Fibroblast of villous mesenchyme (primary cell): ENCODE measurements at regions not wholly inside any gene's neighbourhood (a gene's known extent, or its start where the extent isn't known, plus 50 kb on each side); places are given as distances from the start of the nearest gene placed in this dataset.

Source experiments
- DNase-seq: peaks from one replicate; pipeline ENCODE4 v3.0.0-alpha.2; 2010; ENCODE audit warnings: low read depth
- H3K4me3 ChIP-seq: 2 replicates; pipeline ENCODE4 v1.5.1; 2011; ENCODE audit warnings: low read depth, mild to moderate bottlenecking, low read length
- TF ChIP-seq, protein P1 (sequence below): IDR thresholded peaks from 2 replicates; pipeline ENCODE4 v1.5.1; 2012; ENCODE audit warnings: low read depth, mild to moderate bottlenecking, low read length; ENCODE audit not compliant: insufficient read depth

DNA sequence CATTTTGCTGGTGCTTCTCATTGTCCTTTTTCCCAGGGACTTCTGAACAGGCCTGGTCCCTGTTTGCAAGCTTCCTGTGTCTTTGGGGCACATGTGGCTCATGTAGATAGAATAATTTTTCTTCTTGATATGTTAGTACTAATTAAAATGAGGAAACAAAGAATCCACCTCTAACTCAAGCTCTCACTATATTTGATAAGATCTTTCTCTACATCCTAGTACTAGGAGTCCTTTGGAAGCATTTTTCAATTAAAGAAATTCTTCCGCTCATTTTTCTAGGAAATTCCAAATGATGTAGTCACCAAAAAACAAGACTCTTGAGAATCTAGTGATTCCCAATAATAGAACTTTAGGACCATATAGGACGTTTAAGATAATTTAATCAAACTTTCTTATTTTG is 165.3 kb downstream of the SEC61B start:
- no peak for DNase-seq
- no peak overlapping the region for H3K4me3 ChIP-seq
- TF ChIP-seq, protein P1, sequence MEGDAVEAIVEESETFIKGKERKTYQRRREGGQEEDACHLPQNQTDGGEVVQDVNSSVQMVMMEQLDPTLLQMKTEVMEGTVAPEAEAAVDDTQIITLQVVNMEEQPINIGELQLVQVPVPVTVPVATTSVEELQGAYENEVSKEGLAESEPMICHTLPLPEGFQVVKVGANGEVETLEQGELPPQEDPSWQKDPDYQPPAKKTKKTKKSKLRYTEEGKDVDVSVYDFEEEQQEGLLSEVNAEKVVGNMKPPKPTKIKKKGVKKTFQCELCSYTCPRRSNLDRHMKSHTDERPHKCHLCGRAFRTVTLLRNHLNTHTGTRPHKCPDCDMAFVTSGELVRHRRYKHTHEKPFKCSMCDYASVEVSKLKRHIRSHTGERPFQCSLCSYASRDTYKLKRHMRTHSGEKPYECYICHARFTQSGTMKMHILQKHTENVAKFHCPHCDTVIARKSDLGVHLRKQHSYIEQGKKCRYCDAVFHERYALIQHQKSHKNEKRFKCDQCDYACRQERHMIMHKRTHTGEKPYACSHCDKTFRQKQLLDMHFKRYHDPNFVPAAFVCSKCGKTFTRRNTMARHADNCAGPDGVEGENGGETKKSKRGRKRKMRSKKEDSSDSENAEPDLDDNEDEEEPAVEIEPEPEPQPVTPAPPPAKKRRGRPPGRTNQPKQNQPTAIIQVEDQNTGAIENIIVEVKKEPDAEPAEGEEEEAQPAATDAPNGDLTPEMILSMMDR = no peak

DNA sequence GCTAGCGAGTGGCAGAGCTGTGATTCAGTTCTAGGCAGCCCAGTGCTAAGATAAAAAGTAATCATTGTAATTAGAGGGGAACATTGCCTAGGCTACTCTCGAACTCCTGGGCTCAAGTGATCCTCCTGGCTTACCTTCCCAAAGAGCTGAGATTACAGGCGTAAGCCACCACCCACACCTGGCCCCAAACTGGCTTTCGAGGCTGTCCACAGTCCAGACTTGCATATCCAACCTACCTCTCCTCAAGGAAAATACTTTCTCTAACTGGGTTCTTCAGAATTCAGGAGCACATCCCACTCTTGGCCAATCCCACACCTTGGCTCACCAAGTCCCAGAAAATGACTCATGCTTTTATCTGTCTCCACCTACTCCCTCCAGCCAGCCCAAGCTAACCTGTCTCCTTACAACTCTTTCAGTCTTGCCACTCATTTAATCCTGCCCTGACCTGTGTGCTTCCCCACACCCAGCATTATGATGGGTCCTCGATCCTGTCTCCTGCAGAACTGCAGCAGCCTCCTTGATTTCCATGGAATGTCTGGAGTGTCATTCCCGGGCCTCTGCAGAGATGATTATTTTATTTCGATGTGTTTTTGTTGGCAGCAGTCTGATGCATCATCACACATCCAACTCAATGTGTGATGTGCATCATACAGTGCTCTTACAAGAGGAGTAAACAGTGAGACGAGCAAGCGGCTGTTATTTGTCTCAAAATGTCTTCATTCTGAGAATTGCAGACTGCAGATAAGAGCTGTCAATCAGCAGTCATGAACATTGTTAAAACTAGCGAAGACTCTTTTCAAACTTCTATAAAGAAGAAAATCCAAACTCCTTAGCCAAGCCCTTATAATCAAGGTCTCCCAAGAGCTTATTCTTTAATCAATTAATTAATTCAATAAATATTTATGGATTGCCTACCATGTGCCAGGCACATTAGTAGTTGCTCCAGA is 167.3 kb downstream of the SEC61B start:
- no peak overlapping the region for H3K4me3 ChIP-seq
- no peak for DNase-seq
- TF ChIP-seq, protein P1 = no peak

DNA sequence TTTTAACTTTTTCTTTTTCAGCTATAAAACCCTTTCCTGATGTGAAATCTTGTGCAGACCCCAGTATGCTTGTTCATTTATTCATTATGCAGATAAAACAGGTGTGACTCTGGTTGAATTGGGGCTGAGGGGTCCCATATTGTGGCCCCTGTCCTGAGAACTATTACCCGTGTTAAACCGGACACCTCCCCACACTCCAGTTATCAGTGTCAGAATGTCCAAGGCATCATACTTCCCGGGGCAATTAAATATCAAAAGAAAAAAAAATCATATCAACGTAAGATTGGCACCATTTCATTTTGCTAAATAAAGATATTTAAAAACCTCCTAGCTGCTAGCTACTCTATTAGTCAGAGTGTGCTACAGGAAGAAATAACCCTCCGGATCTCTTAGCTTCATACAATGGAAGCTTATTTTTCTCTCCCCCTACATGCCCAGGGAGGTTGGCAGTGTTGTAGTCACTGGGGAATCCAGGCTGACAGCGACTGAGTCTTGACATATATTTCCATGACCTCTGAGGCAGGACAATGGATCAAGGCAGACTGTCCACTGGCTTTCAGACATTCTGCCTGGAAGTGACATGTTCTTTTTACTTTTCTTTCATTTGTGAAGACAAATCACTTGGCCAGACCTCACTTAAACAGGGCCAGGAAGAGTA is 170.0 kb downstream of the SEC61B start:
- no peak for DNase-seq
- TF ChIP-seq, protein P1 = no peak
- H3K4me3 ChIP-seq = no peak overlapping the region

- TF ChIP-seq, protein P1 = no peak
- no peak overlapping the region for H3K4me3 ChIP-seq
- no peak for DNase-seq
Measured at GRCh38 chr9:99392986-99393385, 170.9 kb downstream of the SEC61B start.

- H3K4me3 ChIP-seq = no peak overlapping the region
- TF ChIP-seq, protein P1 = no peak
- DNase-seq = no peak
Measured at GRCh38 chr9:99393993-99394392, 171.9 kb downstream of the SEC61B start.

DNA sequence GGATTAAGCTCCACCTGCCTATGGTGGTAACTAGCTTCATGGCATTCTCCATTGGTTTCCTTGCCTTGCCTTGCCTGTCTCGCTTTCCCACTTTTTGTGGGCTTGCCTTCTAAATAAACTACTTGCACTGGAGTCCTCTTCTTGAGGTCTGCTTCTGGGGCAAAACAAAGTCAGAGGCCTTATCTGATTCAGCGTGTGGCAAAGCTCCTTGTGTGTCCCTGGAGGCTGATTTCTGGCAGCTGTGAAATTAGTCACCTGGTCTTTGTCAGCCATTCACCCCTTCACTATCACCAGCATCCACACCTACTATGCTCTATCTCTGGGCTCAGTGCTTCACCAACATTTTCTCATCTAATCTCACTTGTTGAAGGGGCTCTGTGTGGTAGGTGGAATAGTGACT is 176.2 kb downstream of the SEC61B start:
- TF ChIP-seq, protein P1 = no peak
- no peak overlapping the region for H3K4me3 ChIP-seq
- DNase-seq = no peak
